ENCODE measurements at regions not wholly inside any gene's neighbourhood (a gene's known extent, or its start where the extent isn't known, plus 50 kb on each side); places are given as distances from the start of the nearest gene placed in this dataset.

GRCh38 chr14:25628390-25628789 lies 578.4 kb upstream of the STXBP6 start:
- H3K36me3 ChIP-seq, result no peaks in the 10 kb centered on the region
- no peak for TF ChIP-seq CTCF (IDR thresholded peaks at IDR 0.05)
- H3K27me3 ChIP-seq, result no peaks in the 10 kb centered on the region
- H3K9me3 ChIP-seq, result no peaks in the 10 kb centered on the region
- no peak overlapping the region for H3K9ac ChIP-seq (ENCODE audit: low read depth in 2 of 2, low read length in 2 of 2)
- DNase-seq, result no peak
- H3K4me3 ChIP-seq, result no peak overlapping the region
- intact Hi-C loops (cut with DNase I), result no loop called here
- H3K4me1 ChIP-seq, result no peaks in the 10 kb centered on the region
- H3K27ac ChIP-seq, result no peak overlapping the region

GRCh38 chr14:25626986-25627385 lies 577.0 kb upstream of the STXBP6 start:
- H3K36me3 ChIP-seq, result no peaks in the 10 kb centered on the region
- no peak overlapping the region for H3K4me3 ChIP-seq
- intact Hi-C loops (cut with DNase I), result no loop called here
- TF ChIP-seq CTCF (IDR thresholded peaks at IDR 0.05), result no peak
- no peak for DNase-seq
- H3K27me3 ChIP-seq, result no peaks in the 10 kb centered on the region
- H3K9me3 ChIP-seq, result no peaks in the 10 kb centered on the region
- H3K4me1 ChIP-seq, result no peaks in the 10 kb centered on the region
- no peak overlapping the region for H3K9ac ChIP-seq (ENCODE audit: low read depth in 2 of 2, low read length in 2 of 2)
- no peak overlapping the region for H3K27ac ChIP-seq

GRCh38 chr14:25622763-25623162 lies 572.8 kb upstream of the STXBP6 start:
- TF ChIP-seq CTCF (IDR thresholded peaks at IDR 0.05), result no peak
- Histone ChIP-seq H3K4me3 (no peak overlapping the region), H3K27ac (no peak overlapping the region), H3K9ac (ENCODE audit: low read depth in 2 of 2, low read length in 2 of 2) (no peak overlapping the region), H3K36me3 (no peaks in the 10 kb centered on the region), H3K9me3 (no peaks in the 10 kb centered on the region), H3K27me3 (no peaks in the 10 kb centered on the region), H3K4me1 (no peaks in the 10 kb centered on the region)
- no peak for DNase-seq
- intact Hi-C loops (cut with DNase I), result no loop called here

- TF ChIP-seq CTCF (IDR thresholded peaks at IDR 0.05), result no peak
- Histone ChIP-seq H3K4me3 (no peak overlapping the region), H3K36me3 (no peaks in the 10 kb centered on the region), H3K27ac (no peak overlapping the region), H3K27me3 (no peaks in the 10 kb centered on the region), H3K4me1 (no peaks in the 10 kb centered on the region), H3K9me3 (no peaks in the 10 kb centered on the region), H3K9ac (ENCODE audit: low read depth in 2 of 2, low read length in 2 of 2) (no peak overlapping the region)
- intact Hi-C loops (cut with DNase I), result no loop called here
- DNase-seq, result no peak
Measured at GRCh38 chr14:25620515-25620914, 570.6 kb upstream of the STXBP6 start.

GRCh38 chr14:25615174-25615573 lies 565.2 kb upstream of the STXBP6 start:
- DNase-seq, result no peak
- Histone ChIP-seq H3K27ac (no peak overlapping the region), H3K36me3 (no peaks in the 10 kb centered on the region), H3K4me3 (no peak overlapping the region), H3K27me3 (no peaks in the 10 kb centered on the region), H3K9me3 (no peaks in the 10 kb centered on the region), H3K9ac (ENCODE audit: low read depth in 2 of 2, low read length in 2 of 2) (no peak overlapping the region), H3K4me1 (no peaks in the 10 kb centered on the region)
- no peak for TF ChIP-seq CTCF (IDR thresholded peaks at IDR 0.05)
- intact Hi-C loops (cut with DNase I), result no loop called here

- Histone ChIP-seq H3K27me3 (no peaks in the 10 kb centered on the region), H3K4me1 (no peaks in the 10 kb centered on the region), H3K4me3 (no peak overlapping the region), H3K27ac (no peak overlapping the region), H3K9ac (ENCODE audit: low read depth in 2 of 2, low read length in 2 of 2) (no peak overlapping the region), H3K9me3 (no peaks in the 10 kb centered on the region), H3K36me3 (no peaks in the 10 kb centered on the region)
- intact Hi-C loops (cut with DNase I), result no loop called here
- DNase-seq, result no peak
- no peak for TF ChIP-seq CTCF (IDR thresholded peaks at IDR 0.05)
Measured at GRCh38 chr14:25607192-25607591, 557.2 kb upstream of the STXBP6 start.

All from colonic mucosa (tissue), 4 donors.